ENCODE measurements at regions not wholly inside any gene's neighbourhood (a gene's known extent, or its start where the extent isn't known, plus 50 kb on each side); places are given as distances from the start of the nearest gene placed in this dataset.

DNA sequence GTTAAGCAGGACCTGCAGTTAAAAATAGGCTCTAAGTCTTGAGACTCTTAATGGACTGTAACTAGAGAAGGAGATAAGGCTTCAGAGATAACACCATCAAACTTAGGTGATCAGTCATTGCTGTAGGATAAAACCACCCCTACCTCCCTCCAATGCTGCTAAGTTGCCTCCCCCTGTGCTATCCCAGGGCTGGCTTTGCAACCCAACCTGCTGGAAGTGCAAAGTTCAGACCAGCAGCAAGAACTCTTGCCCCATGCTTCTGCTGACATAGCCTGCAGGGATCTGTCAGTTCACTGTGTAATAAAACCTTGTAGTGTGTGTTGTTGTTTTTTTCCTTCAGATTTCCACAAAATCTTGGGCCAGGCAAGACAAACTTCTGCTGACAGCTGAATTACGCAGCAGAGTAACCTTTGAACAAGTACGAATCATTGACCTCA, 57.4 kb upstream of the EPB41L3 start:
- H3K4me1 ChIP-seq (ENCODE audit: insufficient read depth, low read length, poor library complexity, severe bottlenecking) = no peaks in the 10 kb centered on the region
- DNase-seq (ENCODE audit: low spot score) = no peak
- H3K9me3 ChIP-seq (ENCODE audit: low read depth, low read length, poor library complexity, severe bottlenecking) = no peaks in the 10 kb centered on the region
- H3K27ac ChIP-seq (ENCODE audit: low read depth, low read length, poor library complexity, severe bottlenecking) = no peak overlapping the region
- H3K4me3 ChIP-seq (ENCODE audit: low read depth, low read length, poor library complexity, severe bottlenecking) = no peak overlapping the region
- POLR2A ChIA-PET (ENCODE audit: low non-redundant PET) = no interaction called here
- H3K36me3 ChIP-seq (ENCODE audit: insufficient read depth, low read length, poor library complexity, severe bottlenecking) = no peaks in the 10 kb centered on the region
- BruUV-seq (replicated peaks) = no TSS peak
- CTCF ChIA-PET = no interaction called here
- H3K27me3 ChIP-seq (replicated peaks; ENCODE audit: insufficient read depth, low read depth, low read length, poor library complexity) = peaks cover 6% of the 10 kb centered on the region
- intact Hi-C loops (cut with micrococcal nuclease; ENCODE audit: unreplicated experiment) = loop anchor here (2.0 kb wide), 1 partner anchor 1286 kb away; no protein-coding TSS in a partner anchor
- TF ChIP-seq, protein P1, sequence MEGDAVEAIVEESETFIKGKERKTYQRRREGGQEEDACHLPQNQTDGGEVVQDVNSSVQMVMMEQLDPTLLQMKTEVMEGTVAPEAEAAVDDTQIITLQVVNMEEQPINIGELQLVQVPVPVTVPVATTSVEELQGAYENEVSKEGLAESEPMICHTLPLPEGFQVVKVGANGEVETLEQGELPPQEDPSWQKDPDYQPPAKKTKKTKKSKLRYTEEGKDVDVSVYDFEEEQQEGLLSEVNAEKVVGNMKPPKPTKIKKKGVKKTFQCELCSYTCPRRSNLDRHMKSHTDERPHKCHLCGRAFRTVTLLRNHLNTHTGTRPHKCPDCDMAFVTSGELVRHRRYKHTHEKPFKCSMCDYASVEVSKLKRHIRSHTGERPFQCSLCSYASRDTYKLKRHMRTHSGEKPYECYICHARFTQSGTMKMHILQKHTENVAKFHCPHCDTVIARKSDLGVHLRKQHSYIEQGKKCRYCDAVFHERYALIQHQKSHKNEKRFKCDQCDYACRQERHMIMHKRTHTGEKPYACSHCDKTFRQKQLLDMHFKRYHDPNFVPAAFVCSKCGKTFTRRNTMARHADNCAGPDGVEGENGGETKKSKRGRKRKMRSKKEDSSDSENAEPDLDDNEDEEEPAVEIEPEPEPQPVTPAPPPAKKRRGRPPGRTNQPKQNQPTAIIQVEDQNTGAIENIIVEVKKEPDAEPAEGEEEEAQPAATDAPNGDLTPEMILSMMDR (conservative IDR thresholded peaks at IDR 0.05; ENCODE audit: low read depth, low read length) = no peak
- TF ChIP-seq EZH2 (IDR thresholded peaks at IDR 0.05; ENCODE audit: borderline replicate concordance, low read depth, low read length, poor library complexity, severe bottlenecking) = no peak

DNA sequence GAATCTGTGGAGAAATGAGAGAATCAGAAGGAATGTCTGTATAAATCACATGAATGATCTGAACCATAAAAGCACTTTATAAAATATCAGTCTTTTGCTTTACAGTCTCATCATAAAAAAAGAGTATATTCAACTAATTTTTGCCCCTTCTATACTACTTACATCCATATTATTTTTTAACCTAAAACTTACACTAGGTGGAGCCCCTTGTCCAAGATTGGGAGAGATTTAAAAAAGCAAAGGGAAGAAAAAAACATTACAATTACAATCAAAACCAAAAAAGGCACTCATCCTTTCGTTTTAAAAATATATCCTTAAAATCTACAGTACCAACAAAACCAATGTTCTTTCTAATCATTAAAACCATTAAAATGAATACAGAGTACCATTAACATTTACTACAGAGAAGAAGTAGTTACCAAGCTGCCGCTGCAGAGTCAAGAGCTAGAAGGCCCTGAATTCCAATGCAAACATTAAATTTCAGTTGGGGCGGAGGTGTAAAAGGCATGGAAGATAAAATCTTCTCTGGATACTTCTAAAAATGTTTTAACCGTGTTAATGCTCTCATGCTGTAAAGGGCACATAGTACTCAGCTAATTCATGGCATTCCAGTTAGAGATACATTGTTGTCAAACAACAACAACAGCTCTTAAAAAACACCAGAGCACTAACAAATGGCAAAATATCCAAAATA, 56.7 kb upstream of the EPB41L3 start:
- H3K4me1 ChIP-seq (ENCODE audit: insufficient read depth, low read length, poor library complexity, severe bottlenecking) = no peaks in the 10 kb centered on the region
- TF ChIP-seq, protein P1 (conservative IDR thresholded peaks at IDR 0.05; ENCODE audit: low read depth, low read length) = peak; percentile 49; the same call in 1 of the 2 replicates
- TF ChIP-seq EZH2 (IDR thresholded peaks at IDR 0.05; ENCODE audit: borderline replicate concordance, low read depth, low read length, poor library complexity, severe bottlenecking) = no peak
- H3K9me3 ChIP-seq (ENCODE audit: low read depth, low read length, poor library complexity, severe bottlenecking) = no peaks in the 10 kb centered on the region
- no peaks in the 10 kb centered on the region for H3K36me3 ChIP-seq (ENCODE audit: insufficient read depth, low read length, poor library complexity, severe bottlenecking)
- H3K4me3 ChIP-seq (ENCODE audit: low read depth, low read length, poor library complexity, severe bottlenecking) = no peak overlapping the region
- peak; percentile 35 for DNase-seq (ENCODE audit: low spot score)
- CTCF ChIA-PET = no interaction called here
- no peak overlapping the region for H3K27ac ChIP-seq (ENCODE audit: low read depth, low read length, poor library complexity, severe bottlenecking)
- BruUV-seq (replicated peaks) = no TSS peak
- peaks cover 6% of the 10 kb centered on the region for H3K27me3 ChIP-seq (replicated peaks; ENCODE audit: insufficient read depth, low read depth, low read length, poor library complexity)
- POLR2A ChIA-PET (ENCODE audit: low non-redundant PET) = no interaction called here
- intact Hi-C loops (cut with micrococcal nuclease; ENCODE audit: unreplicated experiment) = loop anchor here (2.0 kb wide), 1 partner anchor 1286 kb away; no protein-coding TSS in a partner anchor

DNA sequence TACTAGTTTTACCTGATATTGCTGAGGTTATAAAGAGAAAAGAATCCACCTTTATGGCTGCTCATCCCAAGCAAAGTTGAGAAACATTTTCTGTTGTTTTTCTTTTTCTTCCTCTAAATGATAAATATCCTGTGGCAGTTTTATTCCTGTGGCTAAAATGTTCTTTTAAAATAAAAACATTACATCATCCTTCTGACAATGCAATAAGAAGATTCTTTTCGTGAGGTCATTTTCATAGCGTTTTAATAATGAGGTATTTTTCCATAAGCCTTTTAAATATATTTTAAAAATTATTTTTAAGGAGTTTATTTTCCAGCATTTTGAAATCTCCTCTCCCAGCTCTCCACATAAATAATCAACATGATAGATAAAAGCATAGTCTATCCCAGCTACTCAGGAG, 52.8 kb upstream of the EPB41L3 start:
- ChIA-PET CTCF (no interaction called here), POLR2A (ENCODE audit: low non-redundant PET) (no interaction called here)
- no peaks in the 10 kb centered on the region for H3K4me1 ChIP-seq (ENCODE audit: insufficient read depth, low read length, poor library complexity, severe bottlenecking)
- DNase-seq (ENCODE audit: low spot score) = no peak
- no TSS peak for BruUV-seq (replicated peaks)
- H3K27me3 ChIP-seq (replicated peaks; ENCODE audit: insufficient read depth, low read depth, low read length, poor library complexity) = peaks cover 4% of the 10 kb centered on the region
- intact Hi-C loops (cut with micrococcal nuclease; ENCODE audit: unreplicated experiment) = no loop called here
- TF ChIP-seq, protein P1 (conservative IDR thresholded peaks at IDR 0.05; ENCODE audit: low read depth, low read length) = no peak
- no peak for TF ChIP-seq EZH2 (IDR thresholded peaks at IDR 0.05; ENCODE audit: borderline replicate concordance, low read depth, low read length, poor library complexity, severe bottlenecking)
- H3K9me3 ChIP-seq (ENCODE audit: low read depth, low read length, poor library complexity, severe bottlenecking) = no peaks in the 10 kb centered on the region
- H3K36me3 ChIP-seq (ENCODE audit: insufficient read depth, low read length, poor library complexity, severe bottlenecking) = no peaks in the 10 kb centered on the region
- no peak overlapping the region for H3K4me3 ChIP-seq (ENCODE audit: low read depth, low read length, poor library complexity, severe bottlenecking)
- H3K27ac ChIP-seq (ENCODE audit: low read depth, low read length, poor library complexity, severe bottlenecking) = no peak overlapping the region
